A549 (cell line): ENCODE measurements at regions not wholly inside any gene's neighbourhood (a gene's known extent, or its start where the extent isn't known, plus 50 kb on each side); places are given as distances from the start of the nearest gene placed in this dataset.

Source experiments
- ATAC-seq, 2 experiments: fragments of 200-7000 bp in 1 of 2; fragments of >200 bp in 1 of 2; cut with Nextera tagmentation in 1 of 2; cut with Tn5 transposase in 1 of 2; 3 replicates each; pipeline versions ENCODE4 v1.8.0 to v1.9.1; 2018 to 2020; ENCODE audit warnings: mild to moderate bottlenecking in 1 of 2, moderate library complexity in 1 of 2
- CTCF ChIA-PET: fragments of 300-600 bp; sonication (Branson Sonifier 250); formaldehyde crosslinking; extraction: SDS; loops from one replicate; lab custom pipeline; 2021; ENCODE audit warnings: antibody characterized with exemption, inconsistent platforms; lab: Yijun Ruan, JAX
- POLR2A ChIA-PET: fragments of 350-600 bp; formaldehyde crosslinking; extraction: SDS; loops from one replicate; lab custom pipeline; 2021; ENCODE audit warnings: antibody characterized with exemption, inconsistent platforms; lab: Yijun Ruan, JAX
- DNase-seq, 2 experiments: peaks; one replicate each; pipeline versions ENCODE4 v3.0.0 to v3.0.0-alpha.2; 2011 to 2016; ENCODE audit warnings: low read depth in 1 of 2, low spot score in 1 of 2
- FAIRE-seq: peaks from 2 replicates; lab custom pipeline; 2011; peaks lifted over from hg19 to GRCh38; lab: Jason Lieb, UNC
- H3K27ac ChIP-seq, 2 experiments: fragments of >200 bp; sonication (Bioruptor Twin); formaldehyde crosslinking; 3 replicates each; pipeline ENCODE4 v1.5.1; 2016 to 2017
- H3K4me1 ChIP-seq: fragments of >200 bp; sonication (Bioruptor Twin); formaldehyde crosslinking; 3 replicates; pipeline ENCODE4 v1.6.1; 2016
- H3K4me2 ChIP-seq: fragments of >200 bp; sonication (Bioruptor Twin); formaldehyde crosslinking; 3 replicates; pipeline ENCODE4 v1.6.1; 2016
- H3K4me3 ChIP-seq: fragments of >200 bp; sonication (Bioruptor Twin); formaldehyde crosslinking; 3 replicates; pipeline ENCODE4 v1.5.1; 2016
- H3K9me3 ChIP-seq: fragments of >200 bp; sonication (Bioruptor Twin); formaldehyde crosslinking; 3 replicates; pipeline ENCODE4 v1.6.1; 2016
- BHLHE40 ChIP-seq: IDR thresholded peaks from 2 replicates; pipeline ENCODE4 v1.6.1; 2012; ENCODE audit warnings: low read depth, low read length, inconsistent platforms
- CBX2 ChIP-seq: fragments of 200-600 bp; sonication (generic); IDR thresholded peaks from 2 replicates; pipeline ENCODE4 v1.6.1; 2016; ENCODE audit warnings: low read depth, mild to moderate bottlenecking, borderline replicate concordance
- CBX8 ChIP-seq: fragments of 200-600 bp; sonication (generic); IDR thresholded peaks from 2 replicates; pipeline ENCODE4 v1.6.1; 2016
- CEBPB ChIP-seq, 2 experiments: fragments of >200 bp in 1 of 2; sonication (Bioruptor Twin) in 1 of 2; formaldehyde crosslinking in 1 of 2; IDR thresholded peaks; 2 replicates each; pipeline ENCODE4 v1.6.1; 2012 to 2016
- CHD2 ChIP-seq: fragments of 150-350 bp; IDR thresholded peaks from 2 replicates; pipeline ENCODE4 v1.6.1; 2014; ENCODE audit warnings: low read length; ENCODE audit not compliant: partially characterized antibody
- EHMT2 ChIP-seq: fragments of 200-600 bp; sonication (generic); IDR thresholded peaks from 2 replicates; pipeline ENCODE4 v1.6.1; 2016; ENCODE audit warnings: antibody characterized with exemption, low read depth, mild to moderate bottlenecking, moderate library complexity
- EP300 ChIP-seq, 2 experiments: fragments of >200 bp; sonication (Bioruptor Twin); formaldehyde crosslinking; IDR thresholded peaks; 2 replicates in 1 of 2; 3 replicates in 1 of 2; pipeline ENCODE4 v1.6.1; 2016 to 2017
- ESRRA ChIP-seq: fragments of 150-350 bp; IDR thresholded peaks from 2 replicates; pipeline ENCODE4 v1.6.1; 2014; ENCODE audit warnings: mild to moderate bottlenecking, low read length, borderline replicate concordance
- FOSL2 ChIP-seq, 2 experiments: fragments of 450-650 bp in 1 of 2; fragments of >200 bp in 1 of 2; sonication (Bioruptor Twin) in 1 of 2; formaldehyde crosslinking; IDR thresholded peaks; 2 replicates each; pipeline versions ENCODE4 v1.5.0 to v1.6.1; 2016 to 2020; ENCODE audit warnings: mild to moderate bottlenecking in 1 of 2, moderate library complexity in 1 of 2
- FOXS1 ChIP-seq: fragments of 250-450 bp; sonication (Bioruptor Pico); IDR thresholded peaks from 2 replicates; pipeline ENCODE4 v1.5.0; 2020; ENCODE audit warnings: mild to moderate bottlenecking, moderate library complexity
- GATA3 ChIP-seq: IDR thresholded peaks from 2 replicates; pipeline ENCODE4 v1.6.1; 2012; ENCODE audit warnings: borderline replicate concordance
- HOXB5 ChIP-seq: fragments of 250-450 bp; sonication (Bioruptor Pico); IDR thresholded peaks from 2 replicates; pipeline ENCODE4 v1.5.0; 2020; ENCODE audit warnings: mild to moderate bottlenecking, moderate library complexity
- JUNB ChIP-seq: fragments of >200 bp; sonication (Bioruptor Twin); formaldehyde crosslinking; IDR thresholded peaks from 2 replicates; pipeline ENCODE4 v1.6.1; 2016
- KDM1A ChIP-seq: fragments of 200-600 bp; sonication (generic); IDR thresholded peaks from 2 replicates; pipeline ENCODE4 v1.6.1; 2016; ENCODE audit warnings: low read depth, mild to moderate bottlenecking
- KDM5A ChIP-seq: fragments of 200-600 bp; sonication (generic); IDR thresholded peaks from 2 replicates; pipeline ENCODE4 v1.6.1; 2016; ENCODE audit warnings: antibody characterized with exemption, mild to moderate bottlenecking
- MAFK ChIP-seq: fragments of 450-650 bp; IDR thresholded peaks from 2 replicates; pipeline ENCODE4 v1.6.1; 2014; ENCODE audit not compliant: partially characterized antibody
- MAZ ChIP-seq: fragments of 150-350 bp; IDR thresholded peaks from 2 replicates; pipeline ENCODE4 v1.6.1; 2014; ENCODE audit warnings: antibody characterized with exemption, low read depth, low read length, borderline replicate concordance
- MYC ChIP-seq: IDR thresholded peaks from 2 replicates; pipeline ENCODE4 v1.6.1; 2012; ENCODE audit warnings: mild to moderate bottlenecking, inconsistent platforms, low read length, improper control_type of control experiment, borderline replicate concordance
- NR3C1 ChIP-seq: fragments of >200 bp; sonication (Bioruptor Twin); formaldehyde crosslinking; IDR thresholded peaks from 3 replicates; pipeline ENCODE4 v1.6.1; 2017
- PHF8 ChIP-seq: fragments of 200-600 bp; sonication (generic); IDR thresholded peaks from 2 replicates; pipeline ENCODE4 v1.6.1; 2016; ENCODE audit warnings: low read depth, mild to moderate bottlenecking, antibody characterized with exemption, moderate library complexity, borderline replicate concordance
- POLR2A ChIP-seq: IDR thresholded peaks from 2 replicates; pipeline ENCODE4 v1.6.1; 2012; ENCODE audit warnings: mild to moderate bottlenecking, low read length
- POLR2AphosphoS2 ChIP-seq: conservative IDR thresholded peaks from 2 replicates; pipeline ENCODE4 v1.6.1; 2012; ENCODE audit warnings: low read length, improper control_type of control experiment, inconsistent platforms
- SMC3 ChIP-seq: fragments of >200 bp; sonication (Bioruptor Twin); formaldehyde crosslinking; IDR thresholded peaks from 3 replicates; pipeline ENCODE4 v1.6.1; 2018; ENCODE audit warnings: inconsistent platforms
- SREBF2 ChIP-seq: fragments of 450-650 bp; IDR thresholded peaks from 2 replicates; pipeline ENCODE4 v1.6.1; 2014; ENCODE audit warnings: mild to moderate bottlenecking, moderate library complexity
- TFCP2L1 ChIP-seq: fragments of 250-450 bp; sonication (Bioruptor Pico); IDR thresholded peaks from 2 replicates; pipeline ENCODE4 v1.5.0; 2021; ENCODE audit warnings: mild to moderate bottlenecking
- TP53 ChIP-seq: fragments of 250-450 bp; sonication (Bioruptor Pico); IDR thresholded peaks from 2 replicates; pipeline ENCODE4 v1.5.0; 2021; ENCODE audit warnings: mild to moderate bottlenecking, moderate library complexity
- ZC3H11A ChIP-seq: fragments of 450-650 bp; IDR thresholded peaks from 2 replicates; pipeline ENCODE4 v1.6.1; 2014; ENCODE audit warnings: antibody characterized with exemption, mild to moderate bottlenecking
- ZNF302 ChIP-seq: fragments of 250-450 bp; sonication (Bioruptor Pico); IDR thresholded peaks from 2 replicates; pipeline ENCODE4 v1.9.0; 2021; ENCODE audit warnings: inconsistent platforms, mild to moderate bottlenecking, moderate library complexity
- ZSCAN20 ChIP-seq: fragments of 250-450 bp; sonication (Bioruptor Pico); IDR thresholded peaks from 2 replicates; pipeline ENCODE4 v1.8.0; 2022; ENCODE audit warnings: mild to moderate bottlenecking, moderate library complexity
- WGBS: methylation state at CpG from one replicate; pipeline ENCODE4 v1.1.6; 2017; ENCODE audit errors: missing lambda C conversion rate; 5-methylcytosine and 5-hydroxymethylcytosine counted together
- TF ChIP-seq, protein P1 (sequence below): fragments of >200 bp; sonication (Bioruptor Twin); formaldehyde crosslinking; IDR thresholded peaks from 2 replicates; pipeline ENCODE4 v1.6.1; 2016
- TF ChIP-seq, protein P2 (sequence below): fragments of >200 bp; sonication (Bioruptor Twin); formaldehyde crosslinking; IDR thresholded peaks from 3 replicates; pipeline ENCODE4 v1.6.1; 2016
- TF ChIP-seq, protein P3 (sequence below): IDR thresholded peaks from 2 replicates; pipeline ENCODE4 v1.6.1; 2012

DNA sequence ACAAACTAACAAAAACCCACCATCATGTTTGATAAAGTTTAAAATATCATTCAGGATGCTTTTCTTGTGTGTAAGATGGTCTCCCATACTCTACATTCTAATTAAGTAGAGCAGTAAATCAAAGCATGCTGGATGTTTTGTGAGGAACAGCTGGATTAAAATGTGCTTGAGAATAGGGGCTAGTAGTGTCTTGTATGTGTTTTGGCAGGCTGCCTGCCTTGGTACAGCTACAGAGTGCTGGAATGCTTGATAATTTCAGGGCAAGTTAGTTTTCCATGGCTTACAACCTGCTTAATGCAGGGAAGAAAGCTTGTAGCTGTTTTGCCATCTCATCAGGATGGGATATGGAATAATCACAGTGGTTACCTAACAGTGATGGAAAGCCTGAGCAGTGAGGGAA is 636.6 kb upstream of the MMS22L start:
- Histone ChIP-seq H3K4me1 (no peaks in the 10 kb centered on the region), H3K9me3 (no peaks in the 10 kb centered on the region), H3K27ac (no peak overlapping the region), H3K4me2 (no peak overlapping the region), H3K4me3 (no peak overlapping the region)
- ATAC-seq (no peak), DNase-seq (no peak), FAIRE-seq (no peak)
- ChIA-PET CTCF (interaction anchor here (1.2 kb wide), 1 partner anchor 9 kb away, joined by 3 read pairs; no protein-coding TSS in a partner anchor), POLR2A (no interaction called here)
- TF ChIP-seq POLR2AphosphoS2 (no peak), FOXS1 (CRISPR knock-in tag) (no peak), MAZ (no peak), MYC (no peak), EP300 (IDR thresholded peaks at IDR 0.05) (no peak), SMC3 (no peak), CHD2 (no peak), ZNF302 (CRISPR knock-in tag) (no peak), EHMT2 (no peak), TP53 (CRISPR knock-in tag) (no peak)
- TF ChIP-seq, protein P1, sequence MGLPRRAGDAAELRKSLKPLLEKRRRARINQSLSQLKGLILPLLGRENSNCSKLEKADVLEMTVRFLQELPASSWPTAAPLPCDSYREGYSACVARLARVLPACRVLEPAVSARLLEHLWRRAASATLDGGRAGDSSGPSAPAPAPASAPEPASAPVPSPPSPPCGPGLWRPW: no peak

DNA sequence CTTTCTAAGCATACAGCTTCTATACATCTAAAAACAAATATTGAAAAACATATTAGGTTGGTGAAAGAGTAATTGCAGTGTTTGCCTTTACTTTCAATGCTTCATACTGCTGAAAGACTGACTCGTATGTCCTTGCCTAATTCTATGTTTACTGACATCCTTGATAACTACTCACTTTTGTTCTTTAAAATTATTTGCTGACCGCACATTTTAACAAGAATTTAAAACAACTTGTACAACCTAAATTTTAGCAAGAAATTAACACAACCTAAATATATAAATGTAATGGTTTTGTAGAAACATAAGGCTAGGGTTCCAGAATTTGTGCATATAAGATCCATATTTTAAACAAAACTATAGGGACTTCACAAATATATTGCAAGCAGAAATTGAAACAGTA is 640.2 kb upstream of the MMS22L start:
- no peak overlapping the region for H3K4me3 ChIP-seq
- CTCF ChIA-PET: no interaction called here
- H3K4me2 ChIP-seq: no peak overlapping the region
- POLR2A ChIA-PET: no interaction called here
- TF ChIP-seq CBX2 (no peak), MAFK (peak; percentile 75)
- no peaks in the 10 kb centered on the region for H3K4me1 ChIP-seq
- WGBS: 44% methylated on average over 2 of the region's 2 CpGs
- H3K27ac ChIP-seq: no peak overlapping the region
- H3K9me3 ChIP-seq: no peaks in the 10 kb centered on the region
- FAIRE-seq (no peak), ATAC-seq (no peak), DNase-seq (no peak)

DNA sequence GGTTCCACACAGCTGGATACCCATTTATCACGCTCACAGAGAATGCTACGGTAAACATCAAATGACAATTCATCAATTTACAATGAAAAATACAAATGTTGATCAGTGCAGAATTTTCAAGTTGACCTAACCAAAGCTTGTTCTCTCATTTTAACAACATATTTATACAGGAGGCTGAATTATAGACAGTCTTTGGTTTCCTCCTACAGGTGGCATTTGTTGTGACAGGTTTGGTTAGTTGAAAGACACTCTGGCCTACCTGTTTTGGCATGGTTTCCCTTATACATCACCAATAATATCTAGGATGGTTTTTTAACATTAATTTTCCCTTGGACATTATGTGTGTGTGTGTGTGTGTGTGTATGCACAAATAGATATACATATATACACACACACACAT is 642.5 kb upstream of the MMS22L start:
- Histone ChIP-seq H3K4me3 (no peak overlapping the region), H3K27ac (no peak overlapping the region), H3K4me2 (no peak overlapping the region), H3K9me3 (no peaks in the 10 kb centered on the region), H3K4me1 (no peaks in the 10 kb centered on the region)
- 40% methylated on average over 2 of the region's 2 CpGs for WGBS
- ATAC-seq (no peak), FAIRE-seq (no peak), DNase-seq (no peak)
- CTCF ChIA-PET: no interaction called here
- POLR2A ChIA-PET: no interaction called here
- TF ChIP-seq, protein P2, sequence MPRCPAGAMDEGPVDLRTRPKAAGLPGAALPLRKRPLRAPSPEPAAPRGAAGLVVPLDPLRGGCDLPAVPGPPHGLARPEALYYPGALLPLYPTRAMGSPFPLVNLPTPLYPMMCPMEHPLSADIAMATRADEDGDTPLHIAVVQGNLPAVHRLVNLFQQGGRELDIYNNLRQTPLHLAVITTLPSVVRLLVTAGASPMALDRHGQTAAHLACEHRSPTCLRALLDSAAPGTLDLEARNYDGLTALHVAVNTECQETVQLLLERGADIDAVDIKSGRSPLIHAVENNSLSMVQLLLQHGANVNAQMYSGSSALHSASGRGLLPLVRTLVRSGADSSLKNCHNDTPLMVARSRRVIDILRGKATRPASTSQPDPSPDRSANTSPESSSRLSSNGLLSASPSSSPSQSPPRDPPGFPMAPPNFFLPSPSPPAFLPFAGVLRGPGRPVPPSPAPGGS: no peak

DNA sequence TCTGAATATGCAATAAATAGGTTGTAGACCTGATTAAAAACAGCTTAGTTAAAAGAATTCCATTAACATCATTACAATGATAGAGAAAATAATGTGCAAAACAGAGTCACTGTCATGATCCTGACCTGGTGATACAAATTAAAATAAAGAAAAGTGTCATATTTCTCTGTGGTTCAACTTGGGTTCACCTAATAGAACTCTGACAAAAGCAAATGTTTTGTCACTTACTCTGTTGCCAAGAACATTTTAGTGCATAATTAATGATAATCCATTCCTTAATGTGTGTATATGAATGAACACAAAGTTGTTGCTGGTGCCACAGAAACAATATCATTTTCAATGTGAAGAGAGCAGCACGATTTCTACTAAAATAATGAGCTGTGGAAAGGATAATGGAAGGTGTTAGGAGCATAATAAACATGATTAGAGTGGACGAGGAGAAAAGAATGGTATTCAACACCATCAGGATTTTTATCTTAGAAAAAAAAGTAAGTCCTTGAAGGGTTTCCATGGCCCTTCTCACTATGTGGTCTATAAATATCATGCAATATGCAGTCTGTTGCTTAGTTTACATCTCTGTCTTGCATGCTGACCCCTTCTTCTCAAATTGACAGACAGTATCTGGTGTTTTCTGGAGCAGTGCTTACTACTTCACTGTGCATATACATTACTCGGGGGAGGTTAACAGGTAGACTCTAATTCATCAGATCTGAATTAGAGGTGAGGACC is 656.6 kb upstream of the MMS22L start:
- Histone ChIP-seq H3K4me1 (no peaks in the 10 kb centered on the region), H3K27ac (no peak overlapping the region), H3K4me2 (no peak overlapping the region), H3K9me3 (no peaks in the 10 kb centered on the region), H3K4me3 (no peak overlapping the region)
- no peak for DNase-seq
- no peak for FAIRE-seq
- WGBS: 1% methylated on average over 3 of the region's 3 CpGs
- POLR2A ChIA-PET: no interaction called here
- CTCF ChIA-PET: no interaction called here
- ATAC-seq: no peak
- TF ChIP-seq KDM5A (no peak), SREBF2 (no peak), CEBPB (IDR thresholded peaks at IDR 0.05) (no peak), KDM1A (no peak), FOSL2 (IDR thresholded peaks at IDR 0.05) (no peak), FOSL2 (CRISPR knock-in tag; IDR thresholded peaks at IDR 0.05) (no peak), HOXB5 (CRISPR knock-in tag) (no peak), GATA3 (no peak), PHF8 (no peak), JUNB (no peak), TFCP2L1 (CRISPR knock-in tag) (no peak), NR3C1 (no peak), BHLHE40 (no peak), SMC3 (no peak), POLR2A (no peak), CBX8 (no peak), ZC3H11A (no peak), ESRRA (no peak), ZSCAN20 (CRISPR knock-in tag) (no peak)
- TF ChIP-seq, protein P3, sequence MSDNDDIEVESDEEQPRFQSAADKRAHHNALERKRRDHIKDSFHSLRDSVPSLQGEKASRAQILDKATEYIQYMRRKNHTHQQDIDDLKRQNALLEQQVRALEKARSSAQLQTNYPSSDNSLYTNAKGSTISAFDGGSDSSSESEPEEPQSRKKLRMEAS: no peak
